Stimulated activated CD4-positive, alpha-beta T cell treated with anti-CD3 and anti-CD28 coated beads, TNF-alpha, amount 100 ng/mL, for 48 hours (primary cell): ENCODE measurements at regions not wholly inside any gene's neighbourhood (a gene's known extent, or its start where the extent isn't known, plus 50 kb on each side); places are given as distances from the start of the nearest gene placed in this dataset.
"Not testable (repeated sequence)": the region's sequence is repeated elsewhere in the genome, so short reads cannot be mapped to it uniquely, and the experiment has no call there.

Experiments
- DNase-seq, 3 donors: peaks; one replicate each; pipeline ENCODE4 v3.0.0-alpha.2; 2020; ENCODE audit warnings: low read depth in 3 of 3

DNA sequence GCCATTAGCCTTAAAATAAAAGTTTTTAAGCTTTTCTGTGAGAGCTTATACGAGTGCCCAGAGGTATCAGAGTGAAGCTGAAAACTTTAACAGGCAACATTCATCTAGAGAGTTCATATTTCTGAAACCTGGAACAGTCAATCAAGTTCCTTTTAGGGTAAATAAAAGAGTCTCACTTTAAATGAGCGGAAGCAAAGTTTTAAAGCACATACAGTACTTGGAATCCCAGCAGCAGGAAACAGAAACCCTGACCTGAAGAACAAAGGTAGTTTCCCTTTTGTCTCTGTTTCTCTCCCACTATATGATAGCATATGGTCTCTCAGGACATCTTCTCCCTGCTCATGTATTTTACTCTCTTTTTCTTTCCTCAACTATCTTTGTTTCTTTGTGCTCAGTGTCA lies 153.0 kb downstream of the ASB9 start:
- DNase-seq: no peak

DNA sequence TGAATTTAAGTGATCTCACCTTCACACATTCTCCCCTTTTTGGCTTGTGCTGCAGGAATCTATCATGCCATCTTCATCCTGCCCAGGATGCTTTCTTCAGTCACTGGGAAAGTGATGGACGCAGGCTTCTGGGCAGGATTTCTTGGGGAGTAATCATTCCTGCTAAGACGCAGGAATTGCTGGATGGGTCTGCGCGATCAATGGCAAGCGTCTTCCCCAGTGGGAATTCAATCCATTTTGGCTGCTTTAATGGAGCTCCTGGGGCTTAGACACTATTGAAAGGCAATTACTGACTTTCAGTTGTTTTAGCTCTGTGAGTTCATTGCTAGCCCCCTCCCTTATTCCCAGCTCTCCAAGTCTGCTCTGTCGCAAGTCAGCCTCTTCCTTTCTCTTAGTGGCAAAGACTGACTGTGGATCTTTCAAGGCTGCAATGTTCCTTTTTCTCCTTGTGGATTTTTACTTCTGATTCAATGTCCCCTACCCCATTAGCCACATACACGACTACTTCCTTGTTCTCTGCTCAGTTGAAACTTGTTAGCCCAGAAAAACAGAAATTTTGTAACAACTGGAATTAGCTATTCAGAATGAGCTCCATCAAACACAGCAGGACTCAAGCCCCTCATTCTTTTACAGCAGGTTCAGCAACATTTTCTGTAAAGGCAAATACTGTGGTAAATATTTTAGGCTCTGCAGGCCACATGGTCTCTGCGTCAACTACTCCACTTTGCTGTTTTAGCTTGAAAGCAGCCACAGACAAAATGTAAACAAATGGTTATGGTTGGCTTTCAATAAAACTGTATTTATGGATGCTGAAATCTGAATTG lies 154.9 kb downstream of the ASB9 start:
- DNase-seq: no peak

DNA sequence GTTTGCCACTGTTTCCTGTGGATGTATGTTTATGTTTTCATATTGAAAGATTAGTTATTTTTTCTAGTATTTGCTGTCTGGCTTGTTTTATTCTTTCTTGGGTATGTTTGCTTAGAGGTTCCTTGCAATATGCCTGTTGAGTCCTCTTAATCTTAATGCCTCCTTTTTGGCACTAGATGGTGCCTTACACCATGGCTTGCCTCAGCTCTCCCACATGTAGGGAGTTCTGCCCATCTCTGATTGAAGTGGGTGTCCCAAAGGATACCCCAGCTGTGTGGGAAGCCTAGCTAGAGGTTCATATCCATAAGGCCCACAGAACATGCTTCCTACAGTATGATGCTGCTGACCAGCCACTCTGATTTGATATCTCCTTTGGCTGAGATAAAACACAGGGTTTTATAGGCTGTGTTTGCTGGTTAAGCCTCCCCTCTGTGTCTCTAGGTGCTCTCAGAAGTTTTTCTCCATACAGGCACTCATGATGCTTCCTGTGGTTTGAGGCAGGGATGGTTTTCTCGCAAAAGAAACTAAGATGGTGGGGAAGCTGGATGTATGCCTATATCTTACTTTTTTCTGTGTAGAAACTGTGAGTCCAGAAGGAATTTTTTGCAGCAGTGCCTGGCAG lies 162.4 kb downstream of the ASB9 start:
- DNase-seq: no peak

DNA sequence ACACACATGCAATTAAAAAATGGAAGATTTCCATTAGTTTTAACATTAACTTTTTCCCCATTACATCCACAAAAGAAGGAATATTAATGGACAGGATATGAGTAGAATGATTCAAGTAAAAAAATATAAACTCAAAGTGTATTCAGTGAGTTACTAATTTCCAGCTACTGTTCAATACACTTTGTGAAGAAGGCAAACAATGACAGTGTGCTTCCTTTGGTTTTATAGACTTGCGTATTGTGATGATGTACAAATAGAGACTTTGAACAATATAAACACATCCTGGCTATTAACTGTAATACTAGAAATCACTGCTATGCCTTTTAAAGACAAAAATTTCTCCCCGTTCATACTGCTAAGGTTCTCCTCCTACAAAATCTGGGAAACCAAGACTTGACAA lies 171.4 kb downstream of the ASB9 start:
- DNase-seq: no peak

DNA sequence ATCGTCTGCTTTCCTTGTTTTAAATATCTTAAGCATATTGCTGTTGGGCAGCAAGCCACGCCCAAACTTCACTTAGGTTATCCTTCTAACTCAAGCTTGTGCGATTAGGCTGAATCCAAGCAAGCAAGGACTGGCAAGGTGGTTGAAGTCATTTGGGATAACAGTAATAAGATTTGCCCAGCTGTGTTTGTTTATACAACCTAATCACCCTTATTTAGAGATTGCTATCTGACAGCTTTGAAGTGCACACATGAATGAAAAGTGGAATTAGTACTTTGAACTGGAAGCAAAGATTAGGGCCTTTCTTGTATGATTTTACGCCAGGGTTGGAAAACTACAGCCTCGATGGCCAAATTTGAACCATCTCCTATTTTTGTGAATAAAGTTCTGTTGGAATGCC lies 182.1 kb downstream of the ASB9 start:
- no peak for DNase-seq

DNA sequence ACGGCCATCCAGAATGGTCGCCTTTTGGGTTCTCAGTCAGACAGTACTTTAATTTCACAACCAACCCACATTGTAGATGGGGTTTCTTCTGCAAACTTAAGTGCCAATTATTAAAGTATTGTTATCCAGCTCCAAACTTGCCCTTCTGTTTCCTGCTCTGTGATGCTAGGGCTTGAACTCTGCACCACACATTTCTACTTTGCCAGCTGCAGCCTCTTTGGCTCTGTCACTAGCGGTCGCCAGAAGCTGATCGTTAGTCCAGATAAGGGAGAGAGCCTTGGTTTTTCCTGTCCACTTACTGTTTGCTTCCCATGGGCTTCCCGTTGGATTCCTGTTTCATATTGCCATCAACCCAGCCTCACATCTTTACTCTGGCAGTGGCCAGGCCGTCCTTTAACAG lies 196.6 kb downstream of the ASB9 start:
- DNase-seq: no peak

DNA sequence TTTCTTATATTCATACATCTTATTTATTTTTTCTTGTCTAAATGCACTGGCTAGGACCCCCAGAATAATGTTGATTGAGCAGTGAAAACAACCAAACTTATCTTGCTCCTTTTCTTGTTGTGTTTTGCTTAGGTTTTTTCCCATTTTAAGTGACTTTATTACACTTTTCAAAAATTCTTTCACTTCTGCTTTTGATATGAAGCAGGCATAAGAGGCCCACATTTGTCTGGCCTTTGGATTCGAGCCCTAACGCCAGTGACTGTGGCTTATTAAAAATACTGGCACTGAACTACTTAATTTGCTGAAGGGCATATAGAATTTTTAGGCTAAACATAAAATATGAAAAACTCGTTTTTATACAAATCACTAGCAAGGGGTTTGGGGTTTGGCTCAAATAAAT lies 197.0 kb downstream of the ASB9 start:
- DNase-seq: no peak

DNA sequence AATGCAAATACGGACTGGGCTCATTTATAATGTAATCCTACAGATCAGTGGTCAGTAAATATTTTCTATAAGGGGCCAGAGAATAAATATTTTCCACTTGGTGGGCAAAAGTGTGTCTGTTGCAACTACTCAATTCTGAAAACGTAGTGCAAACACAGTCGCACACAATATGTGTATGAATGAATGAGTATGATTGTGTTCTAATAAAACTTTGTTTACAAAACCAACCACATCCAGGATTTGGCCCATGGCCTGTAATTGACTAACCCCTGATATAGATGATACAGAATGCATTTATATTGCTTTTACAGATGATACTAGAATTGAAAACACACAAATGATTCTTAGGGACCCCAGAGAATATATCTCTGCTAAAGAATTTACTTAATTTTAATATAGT lies 197.6 kb downstream of the ASB9 start:
- DNase-seq: no peak

DNA sequence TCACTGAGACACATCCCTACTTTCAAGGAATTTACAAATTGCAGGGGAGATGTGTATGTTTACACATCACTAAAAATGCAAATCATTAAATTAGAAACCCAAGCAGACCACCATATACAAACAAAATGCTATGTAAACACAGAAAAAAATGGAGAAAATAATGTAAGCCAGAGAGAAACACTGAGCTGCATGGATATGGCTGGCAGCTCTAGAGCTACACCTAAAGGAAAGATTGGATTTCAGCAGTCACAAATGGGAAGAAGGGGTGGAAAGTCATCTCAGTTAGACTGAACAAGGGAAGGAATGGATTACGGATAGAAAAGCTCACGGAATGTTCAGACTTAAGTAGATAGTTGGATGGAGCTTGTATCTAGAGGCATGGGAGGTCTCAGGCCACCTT lies 186.3 kb downstream of the MOSPD2 start:
- no peak for DNase-seq

DNA sequence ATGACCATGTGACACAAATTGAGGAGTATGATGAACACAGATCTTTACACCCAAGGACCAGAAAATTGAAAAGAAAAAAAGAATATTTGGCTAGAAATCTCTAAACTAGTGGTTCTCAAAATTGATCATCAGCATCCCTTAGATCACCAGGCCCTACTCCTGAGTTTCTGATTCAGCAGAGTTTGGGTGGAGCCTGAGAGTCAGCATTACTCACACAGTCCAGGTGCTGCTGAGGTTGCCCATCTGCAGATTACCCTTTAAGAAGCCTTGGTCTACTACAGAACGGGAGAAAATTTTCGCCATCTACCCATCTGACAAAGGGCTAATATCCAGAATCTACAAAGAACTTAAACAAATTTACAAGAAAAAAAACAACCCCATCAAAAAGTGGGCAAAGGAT lies 182.8 kb downstream of the MOSPD2 start:
- DNase-seq: no peak

DNA sequence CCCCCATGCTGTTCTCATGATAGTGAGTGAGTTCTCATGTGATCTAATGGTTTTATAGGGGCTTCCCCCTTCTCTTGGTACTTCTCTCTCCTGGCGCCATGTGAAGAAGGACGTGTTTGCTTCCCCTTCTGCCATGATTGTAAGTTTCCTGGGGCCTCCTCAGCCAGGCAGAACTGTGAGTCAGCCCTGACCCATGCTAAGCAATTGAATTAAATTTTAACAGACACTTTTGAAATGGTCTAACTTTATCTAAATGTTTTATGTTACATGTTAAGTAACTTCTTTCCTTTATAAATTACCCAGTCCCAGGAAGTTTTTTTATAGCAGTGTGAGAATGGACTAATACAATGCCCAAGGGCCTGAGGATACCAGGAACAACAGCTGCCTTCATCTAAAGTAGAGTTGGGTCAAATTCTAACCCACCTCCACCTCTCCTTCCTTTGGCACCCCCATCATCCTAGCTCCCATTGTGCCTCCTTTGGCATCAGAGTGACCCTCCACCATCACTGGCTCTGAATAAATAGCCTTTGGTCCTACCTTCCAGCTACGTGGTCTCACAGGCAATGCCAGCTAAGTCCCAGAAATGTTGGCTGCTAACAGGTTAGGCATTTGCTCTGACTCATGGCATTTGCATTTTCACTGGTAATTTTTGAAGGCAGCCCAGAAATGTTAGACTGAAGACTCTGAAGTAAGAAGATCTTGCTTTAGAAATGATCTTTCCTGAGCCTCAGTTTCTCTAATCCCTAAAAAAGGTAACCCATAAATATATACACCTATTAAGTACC lies 182.1 kb downstream of the MOSPD2 start:
- DNase-seq: no peak

DNA sequence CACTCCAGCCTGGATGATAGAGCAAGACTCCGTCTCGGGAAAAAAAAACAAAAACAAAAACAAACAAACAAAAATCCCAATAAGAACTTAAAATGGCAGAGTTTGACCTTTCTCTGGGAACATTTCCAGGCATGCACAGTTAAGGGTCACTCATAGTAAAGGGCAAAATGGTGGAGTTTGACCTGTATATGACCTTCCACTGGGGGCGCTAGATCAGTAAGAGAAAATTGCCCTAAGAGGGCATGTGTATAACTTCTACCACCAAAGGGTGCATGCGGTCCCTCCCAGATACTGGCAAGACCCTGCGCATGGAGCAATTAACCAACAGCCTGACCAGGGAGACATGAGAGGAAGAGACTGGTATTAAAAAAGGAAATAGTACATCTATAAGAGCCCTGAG lies 177.2 kb downstream of the MOSPD2 start:
- no peak for DNase-seq

DNA sequence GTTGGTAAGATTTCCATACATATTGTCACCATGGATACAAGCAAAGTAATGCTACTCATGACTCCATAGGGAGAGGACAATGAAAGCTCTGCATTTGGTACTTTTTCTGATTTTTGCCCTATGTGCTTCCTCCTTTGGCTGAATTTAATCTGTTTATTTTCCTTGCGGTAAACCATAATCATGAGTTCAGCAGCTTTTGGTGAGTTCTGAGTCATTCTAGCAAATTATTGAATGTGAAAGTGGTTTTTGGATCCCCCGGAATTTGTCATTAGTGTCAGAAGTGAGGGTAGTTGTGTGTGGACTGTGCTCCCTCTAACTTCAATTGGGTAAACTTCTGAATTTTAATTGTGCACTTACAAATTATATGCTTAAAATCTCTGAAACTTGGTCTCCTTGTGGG lies 170.3 kb downstream of the MOSPD2 start:
- no peak for DNase-seq

DNA sequence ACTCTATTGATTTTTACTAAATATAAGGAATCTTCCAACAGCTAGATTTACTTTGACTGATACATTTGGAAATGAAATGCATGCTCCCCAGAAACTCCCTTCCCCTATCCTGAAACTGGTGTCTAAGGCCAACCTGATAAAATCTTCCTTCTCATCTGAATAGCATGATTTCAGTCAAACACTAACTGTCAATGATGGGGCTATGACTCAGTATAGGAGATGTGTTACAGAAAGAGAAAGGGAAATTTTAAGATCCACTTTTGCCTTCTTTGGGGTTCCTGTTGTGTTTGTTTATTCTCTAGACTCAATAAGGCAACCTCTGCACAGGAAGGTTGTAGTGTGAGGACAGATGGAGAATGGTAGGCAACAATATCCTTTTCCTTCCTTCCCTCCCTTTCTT lies 160.7 kb downstream of the MOSPD2 start:
- no peak for DNase-seq

DNA sequence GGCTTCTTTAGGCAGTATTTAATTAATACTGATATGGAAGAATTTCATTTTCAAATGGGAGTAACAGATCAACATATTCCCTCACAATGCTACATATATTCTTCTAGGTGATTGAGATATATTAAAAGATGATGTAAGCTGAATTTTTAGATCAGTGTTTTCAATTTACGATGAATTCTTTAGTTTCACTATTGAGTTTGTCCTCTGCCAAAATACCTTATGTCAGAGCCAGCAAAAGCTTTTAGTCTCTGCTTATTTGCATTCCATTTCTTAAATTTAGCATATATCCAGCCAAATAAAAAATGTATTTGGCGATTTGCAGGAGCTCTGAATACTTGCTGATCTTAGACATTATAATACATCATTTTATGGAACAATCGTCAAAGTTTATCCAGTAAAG lies 144.3 kb downstream of the MOSPD2 start:
- no peak for DNase-seq

DNA sequence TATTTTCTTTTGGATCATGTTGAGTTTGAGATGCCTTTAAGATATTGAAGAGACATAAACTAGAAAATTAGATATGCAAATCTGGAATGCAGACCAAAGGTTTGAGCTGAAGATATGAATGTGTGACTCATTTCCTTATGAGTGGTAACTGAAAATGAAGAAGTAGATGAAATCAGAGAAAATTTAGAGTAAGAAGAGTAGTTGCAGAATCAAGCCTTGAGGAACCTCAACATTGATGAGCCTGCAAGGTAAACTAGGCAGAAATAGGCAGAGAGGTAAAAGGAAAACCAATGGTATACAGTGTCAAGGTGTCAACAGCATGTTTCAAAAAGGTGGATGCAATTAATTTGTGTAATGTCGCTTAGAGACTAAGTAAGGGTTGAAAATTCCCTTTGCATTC lies 142.8 kb downstream of the MOSPD2 start:
- no peak for DNase-seq

DNA sequence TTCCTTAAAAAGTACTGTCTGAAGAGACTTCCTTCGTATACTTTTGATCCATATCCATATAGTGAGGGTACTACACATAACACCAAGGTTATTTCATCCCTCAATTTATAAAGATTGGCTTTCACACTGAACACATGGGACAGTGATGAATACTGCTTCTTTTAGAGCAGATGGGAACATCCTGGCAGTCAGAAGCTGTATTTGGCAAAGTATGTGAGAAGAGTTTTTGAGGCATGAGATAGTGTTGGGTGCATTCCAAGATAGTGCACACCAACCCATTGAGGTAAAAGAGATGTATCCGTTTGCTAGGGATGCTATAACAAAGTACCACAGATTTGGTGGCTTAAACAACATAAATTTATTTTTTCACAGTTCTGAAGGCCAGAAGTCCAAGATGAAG lies 141.1 kb downstream of the MOSPD2 start:
- DNase-seq: no peak

DNA sequence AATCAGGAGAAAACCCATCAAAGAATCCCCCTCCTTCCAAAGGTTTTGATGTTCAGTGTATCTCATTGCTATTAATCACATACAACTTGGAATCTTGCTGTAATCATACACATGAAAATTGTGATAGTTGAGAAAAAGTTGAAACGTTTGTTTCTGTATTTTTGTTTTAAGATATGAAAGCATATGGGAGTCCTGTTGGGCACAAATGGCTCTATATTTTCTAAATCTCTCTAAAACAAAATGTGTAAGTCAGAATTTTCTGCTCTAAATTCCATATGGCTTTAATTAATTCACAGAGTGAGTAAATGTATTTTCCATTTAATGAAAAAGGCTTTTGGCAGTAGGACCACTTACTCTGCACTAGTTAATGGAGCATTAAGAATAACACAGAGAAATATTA lies 140.2 kb downstream of the MOSPD2 start:
- no peak for DNase-seq

DNA sequence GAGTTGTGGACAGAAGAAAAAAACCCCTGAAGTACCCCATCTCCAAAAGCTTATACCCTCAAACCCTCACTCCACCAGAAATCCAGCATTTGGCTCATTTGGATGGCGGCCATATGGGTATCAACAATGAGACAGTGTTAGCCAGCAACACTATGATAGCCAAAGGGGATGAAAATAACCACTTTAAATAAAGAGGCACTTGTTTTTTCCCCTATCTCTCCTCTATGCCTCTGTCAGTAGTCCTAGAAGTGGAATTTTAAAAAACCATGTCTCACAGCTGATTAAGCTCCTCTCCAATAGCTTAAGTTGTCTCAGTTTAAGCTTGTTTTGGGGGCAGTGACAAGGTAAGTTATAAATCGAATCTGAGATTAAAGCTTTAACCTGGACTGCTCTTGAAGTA lies 124.0 kb downstream of the MOSPD2 start:
- no peak for DNase-seq

DNA sequence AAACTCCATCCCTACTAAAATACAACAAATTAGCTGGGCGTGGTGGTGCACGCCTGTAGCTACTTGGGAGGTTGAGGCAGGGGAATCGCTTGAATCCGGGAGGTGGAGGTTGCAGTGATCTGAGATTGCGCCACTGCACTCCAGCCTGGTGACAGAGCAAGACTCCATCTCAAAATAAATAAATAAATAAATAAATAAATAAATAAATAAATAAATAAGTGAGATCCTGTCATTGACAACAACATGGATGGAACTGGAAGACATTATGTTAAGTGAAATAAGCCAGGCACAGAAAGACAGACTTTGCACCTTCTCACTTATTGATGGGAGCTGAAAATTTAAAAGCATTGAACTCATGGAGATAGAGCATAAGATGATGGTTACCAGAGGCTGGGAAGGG lies 111.2 kb downstream of the MOSPD2 start:
- DNase-seq: not testable (repeated sequence)
